ENCODE measurements at regions not wholly inside any gene's neighbourhood (a gene's known extent, or its start where the extent isn't known, plus 50 kb on each side); places are given as distances from the start of the nearest gene placed in this dataset.

- TF ChIP-seq, protein P1, sequence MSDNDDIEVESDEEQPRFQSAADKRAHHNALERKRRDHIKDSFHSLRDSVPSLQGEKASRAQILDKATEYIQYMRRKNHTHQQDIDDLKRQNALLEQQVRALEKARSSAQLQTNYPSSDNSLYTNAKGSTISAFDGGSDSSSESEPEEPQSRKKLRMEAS (IDR thresholded peaks at IDR 0.05): no peak
- TF ChIP-seq RAD21 (IDR thresholded peaks at IDR 0.05; ENCODE audit: low read depth): no peak
Observed at GRCh38 chr22:49659924-49660315, 167.8 kb downstream of the BRD1 start.
